RWPE1 (cell line): ENCODE measurements at regions not wholly inside any gene's neighbourhood (a gene's known extent, or its start where the extent isn't known, plus 50 kb on each side); places are given as distances from the start of the nearest gene placed in this dataset.

Experiments used
- CTCF ChIA-PET: fragments of 350-600 bp; sonication (Branson Sonifier 250); formaldehyde crosslinking; extraction: SDS; loops from one replicate; lab custom pipeline; 2021; lab: Yijun Ruan, JAX
- POLR2A ChIA-PET: fragments of 400-600 bp; formaldehyde crosslinking; extraction: SDS; loops from one replicate; lab custom pipeline; 2020; ENCODE audit warnings: antibody characterized with exemption; ENCODE audit not compliant: low non-redundant PET; lab: Yijun Ruan, JAX
- DNase-seq: peaks from one replicate; pipeline ENCODE4 v3.0.0; 2012; ENCODE audit warnings: low spot score
- H3K27ac ChIP-seq: fragments of 450-650 bp; 2 replicates; pipeline ENCODE4 v1.5.1; 2017
- CTCF ChIP-seq: fragments of 450-650 bp; conservative IDR thresholded peaks from 2 replicates; pipeline ENCODE4 v1.5.1; 2017; ENCODE audit warnings: low read depth, mild to moderate bottlenecking

GRCh38 chr10:128280271-128280670, 154.0 kb upstream of the MKI67 start:
- DNase-seq, result no peak
- no peak overlapping the region for H3K27ac ChIP-seq
- CTCF ChIA-PET, result no interaction called here
- POLR2A ChIA-PET, result no interaction called here
- no peak for TF ChIP-seq CTCF

- POLR2A ChIA-PET, result no interaction called here
Measured at GRCh38 chr10:128281343-128281742, 155.1 kb upstream of the MKI67 start.

GRCh38 chr10:128281861-128282260, 155.6 kb upstream of the MKI67 start:
- H3K27ac ChIP-seq, result no peak overlapping the region
- no peak for TF ChIP-seq CTCF
- CTCF ChIA-PET, result no interaction called here
- no peak for DNase-seq
- POLR2A ChIA-PET, result no interaction called here

More at GRCh38 chr10:128281343-128281742, 155.1 kb upstream of the MKI67 start:
- no peak for DNase-seq
- TF ChIP-seq CTCF, result no peak
- CTCF ChIA-PET, result no interaction called here
- H3K27ac ChIP-seq, result no peak overlapping the region

- CTCF ChIA-PET, result interaction anchor here (1.5 kb wide), 1 partner anchor 22 kb away, joined by 3 read pairs; no protein-coding TSS in a partner anchor
- no peak for DNase-seq
- POLR2A ChIA-PET, result no interaction called here
- H3K27ac ChIP-seq, result no peak overlapping the region
- TF ChIP-seq CTCF, result no peak
Measured at GRCh38 chr10:128286141-128286761, 160.0 kb upstream of the MKI67 start.

- H3K27ac ChIP-seq, result no peak overlapping the region
- ChIA-PET POLR2A (no interaction called here), CTCF (no interaction called here)
Measured at GRCh38 chr10:128286762-128287500, 160.7 kb upstream of the MKI67 start.

GRCh38 chr10:128287921-128288320, 161.7 kb upstream of the MKI67 start:
- ChIA-PET CTCF (no interaction called here), POLR2A (no interaction called here)
- no peak overlapping the region for H3K27ac ChIP-seq
- DNase-seq, result no peak
- TF ChIP-seq CTCF, result no peak

More at GRCh38 chr10:128286762-128287500, 160.7 kb upstream of the MKI67 start:
- no peak for DNase-seq
- TF ChIP-seq CTCF, result no peak
